EL (cell line): ENCODE measurements at regions not wholly inside any gene's neighbourhood (a gene's known extent, or its start where the extent isn't known, plus 50 kb on each side); places are given as distances from the start of the nearest gene placed in this dataset.

Source experiments
- DNase-seq: peaks from one replicate; pipeline ENCODE4 v3.0.0-alpha.2; 2016

DNA sequence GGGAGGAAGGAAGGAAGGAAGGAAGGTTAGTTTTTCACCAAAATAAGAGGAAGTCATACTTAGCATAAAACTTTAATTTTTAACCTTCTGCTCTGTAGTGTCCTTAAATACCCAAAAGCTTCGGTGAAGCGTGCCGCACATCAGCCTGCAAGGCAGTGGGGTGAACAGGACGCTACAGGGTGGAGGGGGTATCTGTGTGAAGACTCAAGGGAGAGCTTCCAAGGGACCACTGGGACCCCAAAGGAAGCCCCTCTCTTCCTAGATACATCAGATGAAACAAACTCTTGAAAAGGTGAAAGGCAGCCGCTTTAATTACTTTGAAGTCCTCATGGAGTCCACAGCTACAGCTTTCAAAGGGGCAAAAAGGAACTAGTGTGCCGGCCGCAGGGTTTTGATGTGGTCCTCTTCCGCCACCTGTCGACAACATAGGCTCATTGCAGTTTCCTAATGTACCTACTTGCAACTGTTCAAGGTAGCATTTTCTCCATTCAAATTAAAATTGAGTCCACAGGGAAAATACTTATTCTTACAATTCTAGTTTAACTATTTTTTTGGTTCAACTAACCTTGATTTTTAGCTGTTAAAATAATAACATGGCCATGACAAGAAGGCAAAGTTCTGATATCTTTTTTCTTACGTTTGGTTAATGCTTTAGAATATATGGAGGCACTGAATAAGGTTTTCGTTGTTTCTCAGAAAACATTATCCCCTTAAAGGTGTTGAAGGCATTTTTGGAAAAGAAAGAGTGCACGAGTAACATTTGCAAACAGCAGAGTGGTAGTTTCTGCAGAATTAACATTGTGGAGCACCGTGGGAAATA is 135.0 kb upstream of the RIPOR2 start:
- peak; percentile 77 for DNase-seq

DNA sequence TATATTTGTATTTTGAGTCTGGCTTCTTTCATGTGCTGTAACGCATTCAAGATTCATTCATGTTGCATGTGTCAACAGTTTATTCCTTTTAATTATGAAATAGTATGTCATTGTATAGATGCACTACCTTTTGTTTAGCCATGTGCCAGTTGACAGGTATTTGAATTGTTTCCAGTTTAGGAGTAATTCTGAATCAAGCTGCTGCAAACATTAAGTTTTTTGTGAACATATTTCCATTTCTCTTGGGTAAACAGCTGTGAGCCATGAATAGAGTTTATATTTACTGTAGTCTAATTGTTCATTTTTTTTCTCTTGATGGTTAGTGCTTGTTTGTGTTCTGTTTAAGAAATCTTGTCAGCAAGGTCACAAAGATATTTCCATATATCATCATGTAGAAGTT is 142.4 kb upstream of the RIPOR2 start:
- DNase-seq: no peak

DNA sequence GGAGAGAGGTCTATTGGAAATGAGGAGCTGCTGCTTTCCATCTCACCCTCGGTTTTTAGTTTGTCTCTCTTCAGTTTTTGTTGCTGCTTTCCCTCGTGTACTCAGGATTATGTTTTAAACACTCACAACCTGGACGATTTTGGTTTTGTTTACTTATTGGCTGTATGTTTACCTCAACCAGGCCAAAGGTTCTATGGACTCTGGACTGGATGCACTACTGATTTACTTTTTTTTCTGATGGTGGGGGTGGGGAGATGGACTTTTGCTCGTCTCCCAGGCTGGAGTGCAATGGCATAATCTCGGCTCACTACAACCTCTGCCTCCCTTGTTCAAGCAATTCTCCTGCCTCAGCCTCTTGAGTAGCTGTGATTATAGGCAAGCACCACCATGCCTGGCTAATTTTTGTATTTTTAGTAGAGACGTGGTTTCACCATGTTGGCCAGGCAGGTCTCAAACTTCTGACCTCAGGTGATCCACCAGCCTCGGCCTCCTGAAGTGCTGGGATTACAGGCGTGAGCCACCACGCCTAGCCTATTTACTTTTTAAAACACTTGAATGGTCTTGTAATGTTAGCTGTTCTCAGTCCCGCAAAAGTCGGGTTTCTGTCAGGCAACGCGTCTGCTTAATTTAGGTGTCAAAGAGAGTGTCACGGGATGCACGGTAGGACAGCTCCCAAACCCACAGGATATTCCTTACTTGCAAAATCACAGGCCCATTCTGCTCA is 148.2 kb upstream of the RIPOR2 start:
- DNase-seq: no peak

DNA sequence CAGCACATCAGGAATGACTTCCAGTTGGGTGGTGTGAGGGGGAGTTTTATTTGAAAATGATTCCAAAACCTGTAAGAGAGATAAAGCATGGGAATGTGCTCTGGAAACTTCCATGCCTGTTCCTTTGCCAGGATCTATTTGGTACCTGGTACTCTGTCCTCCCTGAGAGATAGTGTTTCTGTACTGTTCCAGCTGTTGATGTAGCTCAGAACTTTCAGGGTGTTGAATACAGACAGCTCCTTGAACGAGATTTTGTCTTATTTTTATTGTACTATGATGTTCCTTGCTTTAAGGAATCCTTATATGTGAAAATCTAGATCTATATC is 148.7 kb upstream of the RIPOR2 start:
- DNase-seq: no peak

DNA sequence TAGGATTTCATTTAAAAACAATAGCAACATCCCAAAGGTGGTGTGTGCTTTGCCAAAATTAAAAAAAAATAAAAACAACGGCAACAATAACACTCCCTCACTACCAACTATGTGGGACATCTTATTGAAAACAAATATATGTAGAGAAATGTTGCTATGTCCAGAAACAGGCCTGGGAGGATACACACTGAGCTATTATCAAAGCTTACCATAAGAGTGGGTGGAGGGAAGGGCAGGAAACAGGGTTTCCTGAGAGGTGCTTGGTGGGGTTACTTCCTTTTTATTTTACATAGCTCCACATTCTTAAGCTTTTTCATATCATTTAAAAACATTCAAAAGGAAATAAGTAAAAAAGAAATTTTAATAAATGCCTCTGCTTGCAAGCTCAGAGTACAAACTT is 150.0 kb upstream of the RIPOR2 start:
- no peak for DNase-seq

DNA sequence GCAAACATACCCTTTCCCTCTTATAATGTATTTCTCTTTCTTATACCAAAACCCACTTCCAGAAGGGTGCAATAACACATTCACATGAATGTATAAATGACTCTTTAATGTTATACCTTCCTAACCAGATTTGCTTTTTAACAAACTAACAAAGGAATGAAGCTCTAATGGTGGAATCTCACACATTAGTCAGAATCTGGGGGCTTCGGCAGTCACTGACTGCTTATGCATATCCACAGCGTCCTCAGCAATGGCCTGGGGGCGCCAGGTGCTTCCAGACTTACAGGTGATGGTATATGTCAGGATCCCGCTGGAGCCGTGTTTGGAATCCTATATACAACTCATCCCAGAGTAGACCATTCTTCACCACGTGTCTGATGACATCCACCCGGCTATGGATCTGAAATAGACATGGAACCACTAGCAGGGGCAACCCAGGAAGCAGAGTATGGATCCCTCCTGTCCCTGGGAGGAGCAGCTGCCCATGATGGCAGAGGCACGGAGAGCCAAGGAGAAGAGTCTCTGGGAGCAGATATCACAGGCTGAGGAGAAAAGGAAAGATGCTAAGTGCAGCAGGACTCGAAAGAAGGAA is 150.8 kb upstream of the RIPOR2 start:
- no peak for DNase-seq

DNA sequence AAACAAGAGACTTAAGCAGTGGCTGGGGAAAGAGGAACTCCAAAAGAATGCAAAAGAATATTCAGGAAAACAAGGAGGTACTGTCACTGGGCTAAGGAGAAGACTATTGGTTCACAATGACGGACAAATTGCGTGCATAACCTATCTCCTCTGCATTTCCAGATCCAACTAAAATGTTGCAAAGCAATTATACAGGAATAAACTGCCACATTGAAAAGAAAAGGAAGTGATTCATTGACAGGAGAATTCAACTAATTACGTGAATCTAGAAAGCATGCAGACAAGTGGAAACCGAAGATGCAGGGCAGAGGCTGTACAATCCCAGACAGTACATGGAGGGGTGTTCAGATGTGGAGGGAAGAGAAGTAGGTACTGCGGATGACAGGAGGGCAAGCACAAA is 152.8 kb upstream of the RIPOR2 start:
- peak; percentile 43 for DNase-seq

DNA sequence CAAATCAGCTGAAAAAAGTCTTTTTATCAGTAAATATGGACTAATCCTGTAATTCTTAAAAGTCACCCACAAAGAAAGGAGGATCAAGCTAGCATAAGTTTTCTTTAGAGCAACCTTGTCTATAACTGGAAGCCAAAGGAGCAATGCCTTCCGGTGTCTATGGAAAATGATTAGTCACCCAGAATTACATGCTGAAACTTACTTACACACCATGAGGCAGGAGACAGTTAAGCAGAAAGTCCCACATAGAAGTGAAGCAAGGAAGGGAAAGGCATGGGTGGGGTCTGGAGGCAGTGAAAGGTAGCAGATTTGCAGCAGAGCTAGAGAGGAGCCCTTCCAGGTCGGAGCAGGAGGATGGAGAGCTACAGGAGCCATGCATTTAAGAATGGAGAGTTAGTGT is 153.7 kb upstream of the RIPOR2 start:
- peak; percentile 26 for DNase-seq

DNA sequence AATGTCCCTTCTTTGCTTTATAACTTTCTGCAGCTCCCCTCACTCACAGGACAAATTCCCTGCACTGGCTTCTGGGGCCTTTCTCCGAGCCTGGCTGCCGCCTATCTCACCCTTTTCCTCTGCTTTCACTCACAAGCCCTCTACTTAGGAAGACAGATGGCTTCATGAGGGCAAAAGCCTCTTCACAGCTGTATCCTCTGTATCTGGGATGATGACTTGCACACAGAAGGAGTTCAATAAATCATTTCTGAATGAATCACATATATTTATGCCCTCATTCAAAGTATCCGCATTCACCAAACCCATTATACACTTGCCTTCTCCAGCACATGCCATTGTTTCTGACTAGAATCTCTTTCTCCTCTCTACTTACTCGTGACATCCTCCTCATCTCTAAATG is 159.0 kb upstream of the RIPOR2 start:
- no peak for DNase-seq

DNA sequence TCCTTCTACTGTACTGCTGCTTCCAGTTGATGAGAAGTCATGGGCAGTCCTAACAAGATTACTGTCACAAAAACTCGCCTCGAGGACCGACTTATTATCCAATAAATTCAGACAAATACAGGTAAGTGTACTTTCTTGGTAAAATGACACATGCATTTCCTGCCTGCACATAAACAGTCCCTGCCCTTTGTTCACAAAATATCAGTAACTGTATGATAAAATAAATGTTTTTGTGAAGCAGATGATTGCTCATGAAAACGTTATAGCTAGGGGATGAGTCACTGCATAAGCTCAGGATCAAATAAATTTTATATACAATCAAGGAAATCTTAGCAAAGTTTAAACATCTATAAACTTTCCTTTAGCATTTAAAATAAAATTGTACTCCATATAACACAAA is 164.5 kb upstream of the RIPOR2 start:
- DNase-seq: no peak

DNA sequence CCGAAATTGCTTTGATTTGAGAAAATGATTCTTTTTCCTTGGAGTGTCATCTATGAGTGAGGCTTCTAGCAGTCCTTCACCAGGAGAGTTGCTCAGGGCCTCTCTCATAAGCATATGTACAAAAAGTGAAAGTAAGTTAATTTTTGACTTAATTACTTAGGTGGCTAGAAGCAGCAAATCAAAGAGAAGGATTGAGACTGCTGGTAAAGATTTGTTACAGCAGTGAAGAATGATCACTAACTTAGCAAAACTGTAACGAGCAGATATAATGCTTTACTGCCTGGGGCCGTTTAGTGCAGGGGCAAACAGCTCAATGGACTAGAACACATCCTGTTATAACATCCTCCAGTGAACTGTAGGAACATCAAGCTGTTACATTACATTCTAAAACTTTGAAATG is 167.8 kb upstream of the RIPOR2 start:
- DNase-seq: peak; percentile 12

DNA sequence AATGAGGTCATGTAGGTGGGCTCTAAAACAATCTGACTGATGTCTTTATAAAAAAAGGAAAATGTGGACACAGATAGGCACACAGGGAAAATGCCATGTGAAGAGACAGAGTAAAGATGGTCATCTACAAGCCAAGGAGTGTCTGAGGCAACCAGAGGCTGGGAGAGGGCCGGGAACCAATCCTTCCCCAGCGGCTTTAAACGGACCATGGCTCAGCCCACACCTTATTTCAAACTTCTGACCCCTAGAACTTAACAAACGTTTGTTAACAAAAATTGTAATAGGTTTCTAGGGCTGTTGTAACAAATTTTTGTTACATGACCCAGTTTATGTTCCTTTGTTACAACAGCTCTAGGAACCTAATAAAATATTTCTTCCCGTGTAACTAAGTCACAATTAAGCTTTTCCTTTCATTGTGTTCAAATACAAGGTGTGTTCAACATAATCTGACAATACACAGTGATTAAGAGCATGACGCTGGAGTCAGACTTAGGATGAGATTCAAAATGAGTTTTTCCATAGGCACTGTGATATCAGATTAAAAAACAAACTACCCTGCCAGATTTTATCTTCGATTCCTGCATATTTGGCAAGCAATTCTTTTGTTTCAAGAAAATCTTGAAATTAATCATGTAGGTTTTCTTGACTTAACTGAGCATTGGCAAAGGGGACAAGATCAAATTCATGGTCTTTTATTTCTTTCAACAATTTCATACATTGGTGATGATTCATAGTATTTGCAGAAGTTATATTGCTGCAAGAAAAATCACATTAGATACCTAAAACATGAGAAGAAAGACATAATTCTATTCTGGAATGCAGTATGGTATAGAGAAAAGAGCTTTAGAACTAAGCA is 169.5 kb upstream of the RIPOR2 start:
- DNase-seq: no peak

DNA sequence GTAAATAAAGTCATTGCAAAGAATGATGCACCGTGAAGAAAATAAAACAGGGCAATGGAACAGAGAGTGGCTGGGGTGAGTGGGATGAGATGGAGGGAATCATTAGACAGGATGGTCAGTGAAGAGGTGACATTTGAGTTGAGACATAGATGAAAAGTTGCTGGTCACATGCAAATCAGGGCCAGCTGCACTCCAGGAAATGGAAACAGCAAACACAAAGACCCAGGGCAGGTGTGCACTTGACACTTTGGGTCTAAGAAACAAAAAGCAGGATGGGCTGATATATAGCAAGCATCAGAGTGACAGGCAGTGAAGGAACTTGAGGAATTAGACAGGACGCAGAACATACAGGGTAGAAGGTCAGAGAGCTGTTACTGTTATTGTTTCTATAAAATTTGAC is 171.5 kb upstream of the RIPOR2 start:
- no peak for DNase-seq

DNA sequence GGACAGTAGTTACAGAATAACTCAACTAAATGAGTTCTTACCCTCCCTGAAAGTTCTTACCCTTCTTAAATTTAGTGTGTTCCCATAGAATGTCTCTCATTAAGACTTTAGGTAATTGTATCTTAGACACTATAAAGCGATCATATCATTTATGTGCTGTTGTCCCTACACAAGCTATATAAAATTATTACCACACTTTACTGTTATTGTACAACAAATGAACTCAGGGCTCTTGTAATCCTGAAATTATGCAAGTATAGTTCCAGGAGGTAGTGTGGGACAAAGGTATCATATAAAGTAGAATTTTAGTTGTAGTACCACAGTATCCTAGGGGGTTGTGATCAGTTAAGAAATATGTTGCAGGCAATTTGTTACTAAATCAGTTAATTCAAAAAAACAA is 167.4 kb upstream of the CARMIL1 start:
- no peak for DNase-seq

DNA sequence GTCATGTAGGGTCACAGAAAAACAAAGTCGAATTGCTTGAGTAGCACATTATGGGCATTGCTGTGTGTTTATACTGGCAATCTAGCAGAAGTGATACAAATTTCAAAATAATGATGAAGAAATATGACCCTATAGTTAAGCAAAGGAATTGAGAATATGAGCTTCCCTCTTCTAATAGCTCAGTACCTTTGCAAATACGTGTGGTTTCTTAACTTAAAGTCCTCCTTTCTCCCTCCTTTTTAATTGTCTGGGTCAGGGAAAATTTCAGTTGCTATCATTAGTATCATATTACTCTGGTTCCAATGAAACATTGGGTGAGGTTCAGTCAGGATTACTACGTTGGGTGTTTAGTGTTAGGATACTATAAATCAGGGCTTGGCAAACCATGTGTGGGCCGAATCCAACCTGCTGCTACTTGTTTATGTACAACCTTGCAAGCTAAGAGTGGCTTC is 166.8 kb upstream of the CARMIL1 start:
- DNase-seq: no peak

DNA sequence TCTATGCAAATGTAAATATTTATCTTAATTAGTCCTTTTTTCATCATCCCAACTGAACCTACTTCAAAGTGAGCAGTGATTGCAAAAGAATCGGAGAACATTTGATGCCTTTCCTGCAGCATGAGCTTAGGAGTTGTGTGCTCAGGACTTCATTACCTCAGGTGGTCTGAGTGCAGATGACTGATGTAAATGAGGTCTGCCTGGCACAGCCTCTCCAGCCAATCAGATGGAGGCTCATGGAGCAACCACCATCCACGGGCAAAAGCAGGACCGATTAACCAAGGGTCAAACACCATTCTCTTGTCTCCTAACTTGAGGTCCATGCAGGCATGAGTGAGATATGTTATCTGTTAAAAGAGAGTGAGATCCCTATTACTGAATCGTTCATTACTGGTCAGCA is 165.7 kb upstream of the CARMIL1 start:
- DNase-seq: no peak

DNA sequence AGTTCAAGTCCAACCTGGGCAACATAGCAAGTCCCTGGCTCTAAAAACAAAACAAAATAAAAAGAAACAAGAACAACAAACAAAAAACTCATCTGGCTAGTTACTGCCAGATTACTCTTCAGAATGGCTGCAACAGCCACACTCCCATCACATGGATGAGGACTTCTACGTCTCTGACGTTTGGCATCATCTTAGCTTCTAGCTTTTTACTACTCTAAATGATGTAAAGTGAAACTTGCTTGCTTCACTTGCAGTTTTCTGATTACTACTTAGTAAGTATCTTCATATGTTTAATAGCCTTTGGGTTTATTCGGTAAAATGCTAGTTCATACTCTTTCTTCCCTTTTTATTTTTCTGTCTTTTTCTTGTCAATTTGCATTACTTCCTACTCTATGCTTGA is 161.1 kb upstream of the CARMIL1 start:
- no peak for DNase-seq

DNA sequence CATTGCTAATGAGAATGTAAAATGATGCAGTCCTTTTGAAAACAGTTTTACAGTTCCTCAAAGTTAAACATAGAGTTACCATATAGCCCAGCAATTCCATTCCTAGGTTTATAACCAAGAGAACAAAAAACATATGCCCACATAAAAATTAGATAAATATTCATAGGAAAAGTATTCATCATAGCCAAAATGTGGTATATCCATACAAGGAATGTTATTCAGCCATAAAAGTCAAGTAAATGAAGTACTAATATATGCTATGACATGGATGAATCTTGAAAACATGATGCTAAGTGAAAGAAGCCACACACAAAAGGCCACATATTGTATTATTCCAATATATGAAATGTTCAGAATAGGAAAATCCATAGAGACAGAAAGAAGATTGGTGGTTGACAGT is 158.0 kb upstream of the CARMIL1 start:
- DNase-seq: no peak

DNA sequence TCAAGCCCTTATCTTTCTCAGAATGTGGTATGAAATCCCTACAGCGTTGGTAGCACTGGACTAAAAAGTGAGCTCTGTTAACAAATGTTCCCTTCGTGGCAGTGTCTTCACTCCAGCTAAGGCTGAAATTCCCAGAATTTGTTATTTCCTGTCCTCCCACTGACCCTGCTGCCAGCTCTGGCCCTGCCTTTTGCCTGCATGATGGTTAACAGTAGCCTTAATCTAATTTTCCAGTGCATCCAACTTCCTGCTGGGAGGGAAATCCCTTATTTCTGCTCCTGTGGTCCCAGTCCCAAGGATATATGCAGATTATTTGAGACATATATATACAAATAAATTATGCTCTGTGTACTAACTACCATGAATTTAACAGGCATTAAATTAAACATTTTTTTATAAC is 157.2 kb upstream of the CARMIL1 start:
- DNase-seq: peak; percentile 36

DNA sequence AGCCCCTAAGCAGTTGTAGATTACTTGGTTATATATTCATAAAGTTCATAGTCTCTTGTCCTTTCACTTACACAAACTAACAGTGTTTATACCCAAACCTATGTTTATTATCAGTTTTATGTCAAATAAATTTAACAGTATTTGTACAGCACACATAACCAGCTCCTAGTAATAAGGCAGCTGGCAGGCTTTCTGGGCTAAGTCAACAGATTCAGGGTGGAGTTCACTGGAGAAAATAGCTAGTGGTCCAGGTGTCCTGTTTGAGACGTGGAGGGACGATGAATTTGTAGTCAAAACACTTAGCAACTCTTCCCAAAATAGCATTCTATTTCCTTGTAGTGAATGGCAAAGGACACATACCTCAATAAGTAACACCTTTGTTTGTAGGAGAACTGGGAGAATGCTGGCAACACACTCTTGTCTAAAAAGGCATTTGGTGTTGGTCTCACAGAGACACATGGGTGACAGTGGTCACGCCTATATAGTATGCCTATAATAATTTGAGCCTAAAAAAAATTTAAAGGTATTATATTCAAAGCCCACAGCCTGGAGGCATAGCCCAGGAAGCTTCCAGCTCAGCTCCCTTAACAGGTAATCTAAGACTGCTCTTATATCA is 156.4 kb upstream of the CARMIL1 start:
- DNase-seq: no peak

DNA sequence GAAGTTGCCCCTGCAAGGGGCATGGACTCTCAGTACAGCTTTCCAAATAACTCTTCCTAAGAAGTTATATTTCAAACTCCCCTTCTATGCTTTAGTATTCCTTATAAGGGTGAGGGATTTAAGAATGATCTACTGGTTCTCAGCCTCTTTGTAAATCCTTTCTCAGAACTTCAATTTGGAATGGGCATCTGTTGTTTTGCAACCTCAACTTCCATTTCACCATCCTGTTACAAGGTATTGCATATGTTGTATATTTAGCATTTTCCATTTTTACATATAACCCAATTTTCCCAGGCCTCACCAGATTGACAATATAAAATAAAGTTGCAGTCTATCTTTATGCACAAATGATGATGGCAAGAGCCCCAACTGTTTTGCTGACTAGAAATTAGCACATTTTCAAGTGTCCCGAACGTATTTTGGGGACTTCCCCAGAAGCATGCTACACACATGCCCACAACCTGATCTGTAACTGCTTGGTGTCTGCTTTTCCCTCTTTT is 154.9 kb upstream of the CARMIL1 start:
- DNase-seq: no peak

DNA sequence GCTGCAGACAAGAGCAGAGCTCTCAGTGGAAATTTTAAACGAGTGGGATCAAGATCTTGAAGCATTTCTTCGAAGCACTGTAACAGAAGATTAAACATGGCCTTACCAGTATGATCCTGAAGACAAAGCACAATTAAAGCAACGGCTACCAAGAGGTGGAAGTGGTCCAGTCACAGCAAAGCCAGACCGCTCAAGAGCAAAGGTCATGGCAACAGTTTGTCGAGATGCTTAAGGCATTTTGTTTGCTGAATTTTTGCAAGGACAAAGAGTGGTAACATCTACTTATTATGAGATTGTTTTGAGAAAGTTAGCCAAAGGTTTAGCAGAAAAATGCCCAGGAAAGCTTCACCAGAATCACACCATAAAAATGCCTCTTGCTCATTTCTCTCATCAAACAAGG is 153.4 kb upstream of the CARMIL1 start:
- no peak for DNase-seq
